ENCODE measurements at regions not wholly inside any gene's neighbourhood (a gene's known extent, or its start where the extent isn't known, plus 50 kb on each side); places are given as distances from the start of the nearest gene placed in this dataset.

GRCh38 chr12:89803412-89803811 is 94.8 kb upstream of the ATP2B1 start:
- no peak for DNase-seq
- no peaks in the 10 kb centered on the region for H3K36me3 ChIP-seq
- intact Hi-C loops (cut with DNase I; ENCODE audit: low total_unique reads) = no loop called here
- H3K27me3 ChIP-seq = no peaks in the 10 kb centered on the region
- no peak overlapping the region for H3K4me3 ChIP-seq
- TF ChIP-seq POLR2AphosphoS5 (IDR thresholded peaks at IDR 0.05) = no peak
- TF ChIP-seq POLR2A (IDR thresholded peaks at IDR 0.05) = no peak
- no peak for TF ChIP-seq CTCF (IDR thresholded peaks at IDR 0.05)
- no peak for TF ChIP-seq EP300 (IDR thresholded peaks at IDR 0.05; ENCODE audit: low read depth)
- H3K9me3 ChIP-seq = no peaks in the 10 kb centered on the region
- in situ Hi-C loops (cut with MboI; ENCODE audit: low pct_ligation_motif_present in 1 of 4, low pct_unique_long_range_greater_than_20kb in 1 of 4, low sequenced_read_pairs in 3 of 4) = no loop called here
- no peak overlapping the region for H3K27ac ChIP-seq
- no peaks in the 10 kb centered on the region for H3K4me1 ChIP-seq

- WGBS, 2 donors (ENCODE audit: low coverage in 1 of 2) = 39 to 64% methylated on average over 2 of the region's 2 CpGs
- Histone ChIP-seq H3K4me3 (no peak overlapping the region), H3K36me3 (no peaks in the 10 kb centered on the region), H3K27me3 (no peaks in the 10 kb centered on the region), H3K9me3 (no peaks in the 10 kb centered on the region), H3K4me1 (no peaks in the 10 kb centered on the region), H3K27ac (no peak overlapping the region)
- in situ Hi-C loops (cut with MboI; ENCODE audit: low pct_ligation_motif_present in 1 of 4, low pct_unique_long_range_greater_than_20kb in 1 of 4, low sequenced_read_pairs in 3 of 4) = no loop called here
- intact Hi-C loops (cut with DNase I; ENCODE audit: low total_unique reads) = no loop called here
- no peak for TF ChIP-seq POLR2AphosphoS5 (IDR thresholded peaks at IDR 0.05)
- no peak for DNase-seq
These were observed 92.6 kb upstream of the ATP2B1 start for GRCh38 chr12:89801284-89801683.

GRCh38 chr12:89800435-89800834 is 91.8 kb upstream of the ATP2B1 start:
- in situ Hi-C loops (cut with MboI; ENCODE audit: low pct_ligation_motif_present in 1 of 4, low pct_unique_long_range_greater_than_20kb in 1 of 4, low sequenced_read_pairs in 3 of 4) = no loop called here
- H3K36me3 ChIP-seq = no peaks in the 10 kb centered on the region
- intact Hi-C loops (cut with DNase I; ENCODE audit: low total_unique reads) = no loop called here
- no peak overlapping the region for H3K27ac ChIP-seq
- TF ChIP-seq EP300 (IDR thresholded peaks at IDR 0.05; ENCODE audit: low read depth) (no peak), POLR2A (IDR thresholded peaks at IDR 0.05) (no peak), CTCF (IDR thresholded peaks at IDR 0.05) (no peak)
- H3K27me3 ChIP-seq = no peaks in the 10 kb centered on the region
- H3K9me3 ChIP-seq = no peaks in the 10 kb centered on the region
- no peak overlapping the region for H3K4me3 ChIP-seq
- no peak for DNase-seq
- no peaks in the 10 kb centered on the region for H3K4me1 ChIP-seq

- no peak for DNase-seq
- 88 to 97% methylated on average over 3 of the region's 3 CpGs for WGBS, 2 donors (ENCODE audit: low coverage in 1 of 2)
- H3K27ac ChIP-seq = no peak overlapping the region
- no peaks in the 10 kb centered on the region for H3K9me3 ChIP-seq
- TF ChIP-seq POLR2A (IDR thresholded peaks at IDR 0.05) (no peak), EP300 (IDR thresholded peaks at IDR 0.05; ENCODE audit: low read depth) (no peak), CTCF (IDR thresholded peaks at IDR 0.05) (no peak), POLR2AphosphoS5 (IDR thresholded peaks at IDR 0.05) (no peak)
- no peaks in the 10 kb centered on the region for H3K4me1 ChIP-seq
- intact Hi-C loops (cut with DNase I; ENCODE audit: low total_unique reads) = no loop called here
- H3K27me3 ChIP-seq = no peaks in the 10 kb centered on the region
- no peak overlapping the region for H3K4me3 ChIP-seq
- in situ Hi-C loops (cut with MboI; ENCODE audit: low pct_ligation_motif_present in 1 of 4, low pct_unique_long_range_greater_than_20kb in 1 of 4, low sequenced_read_pairs in 3 of 4) = no loop called here
- no peaks in the 10 kb centered on the region for H3K36me3 ChIP-seq
These were observed 90.7 kb upstream of the ATP2B1 start for GRCh38 chr12:89799316-89799715.

- in situ Hi-C loops (cut with MboI; ENCODE audit: low pct_ligation_motif_present in 1 of 4, low pct_unique_long_range_greater_than_20kb in 1 of 4, low sequenced_read_pairs in 3 of 4) = no loop called here
- no peaks in the 10 kb centered on the region for H3K27me3 ChIP-seq
- TF ChIP-seq EP300 (IDR thresholded peaks at IDR 0.05; ENCODE audit: low read depth) (no peak), POLR2AphosphoS5 (IDR thresholded peaks at IDR 0.05) (no peak), POLR2A (IDR thresholded peaks at IDR 0.05) (no peak), CTCF (IDR thresholded peaks at IDR 0.05) (no peak)
These were observed 88.8 kb upstream of the ATP2B1 start for GRCh38 chr12:89797436-89797835.

More at GRCh38 chr12:89797436-89797835, 88.8 kb upstream of the ATP2B1 start:
- H3K4me3 ChIP-seq = no peak overlapping the region
- no peak for DNase-seq
- intact Hi-C loops (cut with DNase I; ENCODE audit: low total_unique reads) = no loop called here
- no peak overlapping the region for H3K27ac ChIP-seq
- no peaks in the 10 kb centered on the region for H3K4me1 ChIP-seq
- WGBS, 2 donors (ENCODE audit: low coverage in 1 of 2) = 91 to 100% methylated on average over 1 to 2 of the region's 2 CpGs
- H3K9me3 ChIP-seq = no peaks in the 10 kb centered on the region
- no peaks in the 10 kb centered on the region for H3K36me3 ChIP-seq

Measured in transverse colon (tissue), 4 donors.